ENCODE measurements at regions not wholly inside any gene's neighbourhood (a gene's known extent, or its start where the extent isn't known, plus 50 kb on each side); places are given as distances from the start of the nearest gene placed in this dataset.

- Histone ChIP-seq H3K27ac (no peak overlapping the region), H3K9me3 (no peaks in the 10 kb centered on the region), H3K4me1 (no peaks in the 10 kb centered on the region), H3K4me3 (no peak overlapping the region), H3K36me3 (no peaks in the 10 kb centered on the region), H3K27me3 (no peaks in the 10 kb centered on the region)
- TF ChIP-seq POLR2A (IDR thresholded peaks at IDR 0.05) (no peak), CTCF (IDR thresholded peaks at IDR 0.05) (no peak)
- no peak for DNase-seq
- intact Hi-C loops (cut with DNase I; ENCODE audit: low total_unique reads) = no loop called here
Observed at GRCh38 chr20:11740975-11741374, 176.7 kb upstream of the BTBD3 start.

DNA sequence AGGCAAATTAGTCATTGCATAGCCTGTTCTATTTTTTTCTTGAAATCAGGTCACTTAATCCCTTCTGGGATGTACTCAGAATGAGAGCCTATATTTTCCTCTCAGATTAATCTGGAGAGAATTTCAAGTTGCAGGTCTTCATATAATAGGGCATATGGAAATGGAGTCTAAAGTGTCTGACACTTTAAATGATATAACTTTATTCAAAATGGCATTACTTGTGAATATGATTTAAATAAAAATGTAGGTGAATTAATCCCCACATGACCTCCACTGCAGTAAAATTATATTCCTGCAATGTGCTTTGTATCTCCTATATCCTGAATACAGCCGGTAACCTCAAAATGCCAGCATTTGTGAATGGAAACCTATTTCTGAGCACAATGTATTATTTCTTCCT, 172.5 kb upstream of the BTBD3 start:
- H3K27me3 ChIP-seq = no peaks in the 10 kb centered on the region
- no peaks in the 10 kb centered on the region for H3K4me1 ChIP-seq
- H3K9me3 ChIP-seq = no peaks in the 10 kb centered on the region
- DNase-seq = no peak
- no peaks in the 10 kb centered on the region for H3K36me3 ChIP-seq
- no peak overlapping the region for H3K4me3 ChIP-seq
- intact Hi-C loops (cut with DNase I; ENCODE audit: low total_unique reads) = no loop called here
- H3K27ac ChIP-seq = no peak overlapping the region
- TF ChIP-seq POLR2A (IDR thresholded peaks at IDR 0.05) (no peak), CTCF (IDR thresholded peaks at IDR 0.05) (no peak)

DNA sequence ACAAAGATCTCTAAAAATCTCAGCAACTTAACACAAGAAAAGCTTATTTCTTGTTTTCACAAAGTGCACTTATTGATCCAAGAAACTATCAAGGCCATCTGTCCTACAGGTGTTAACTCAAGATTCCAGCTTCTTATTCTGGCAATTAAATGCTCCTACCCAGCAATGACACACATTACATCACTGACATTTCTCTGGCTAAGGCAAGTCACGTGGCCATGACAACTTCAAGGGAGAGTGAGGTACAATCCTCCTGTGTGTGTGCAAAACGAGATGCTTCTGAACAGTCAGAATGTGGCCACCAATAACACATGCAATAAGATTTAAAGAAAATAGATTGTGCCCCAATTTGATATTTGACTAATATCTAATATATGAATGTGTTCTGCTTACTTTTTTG, 169.3 kb upstream of the BTBD3 start:
- no peak overlapping the region for H3K27ac ChIP-seq
- TF ChIP-seq POLR2A (IDR thresholded peaks at IDR 0.05) (no peak), CTCF (IDR thresholded peaks at IDR 0.05) (no peak)
- intact Hi-C loops (cut with DNase I; ENCODE audit: low total_unique reads) = no loop called here

DNA sequence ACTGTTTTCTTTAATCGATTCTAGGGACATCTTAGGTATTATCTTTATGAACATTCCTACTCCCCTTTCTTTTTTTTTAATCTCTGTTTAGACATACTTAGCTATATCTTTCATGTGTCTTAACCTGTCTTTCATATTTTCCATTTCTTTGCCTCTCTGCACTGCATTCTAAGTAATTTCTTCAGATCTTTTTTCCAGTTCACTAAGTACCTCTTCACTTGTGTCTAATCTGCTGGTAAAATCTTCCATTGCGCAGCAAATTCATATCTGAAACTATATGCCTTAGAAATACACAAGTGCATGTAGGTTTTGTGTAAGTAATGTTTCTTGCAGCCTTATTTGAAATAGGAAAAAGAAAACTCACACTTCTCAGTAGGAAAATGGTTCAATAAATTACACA, 165.4 kb upstream of the BTBD3 start:
- H3K9me3 ChIP-seq = no peaks in the 10 kb centered on the region
- H3K27ac ChIP-seq = no peak overlapping the region
- no peaks in the 10 kb centered on the region for H3K36me3 ChIP-seq
- no peak for TF ChIP-seq CTCF (IDR thresholded peaks at IDR 0.05)
- no peak for DNase-seq
- H3K4me3 ChIP-seq = no peak overlapping the region
- no peaks in the 10 kb centered on the region for H3K4me1 ChIP-seq
- intact Hi-C loops (cut with DNase I; ENCODE audit: low total_unique reads) = no loop called here
- no peaks in the 10 kb centered on the region for H3K27me3 ChIP-seq

More for the DNA sequence above, 169.3 kb upstream of the BTBD3 start:
- Histone ChIP-seq H3K27me3 (no peaks in the 10 kb centered on the region), H3K9me3 (no peaks in the 10 kb centered on the region), H3K4me3 (no peak overlapping the region), H3K4me1 (no peaks in the 10 kb centered on the region), H3K36me3 (no peaks in the 10 kb centered on the region)
- DNase-seq = no peak

DNA sequence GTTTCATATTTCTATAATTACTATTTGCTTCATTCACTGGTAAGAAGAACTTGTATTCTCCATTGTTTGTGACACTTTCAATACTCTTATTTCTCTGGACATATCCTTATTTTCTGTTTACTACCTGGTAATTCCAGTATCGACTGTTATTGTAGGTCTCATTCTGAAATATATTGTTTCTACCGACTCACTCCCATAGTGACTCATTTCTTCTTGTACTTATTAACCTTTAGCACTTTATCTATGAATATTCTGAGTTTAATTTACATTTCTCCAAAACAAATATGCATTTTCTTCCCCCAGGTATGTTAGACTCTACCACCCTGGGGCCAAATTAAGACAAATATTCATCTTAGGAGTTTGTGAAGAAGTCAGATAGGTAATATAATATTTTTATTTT, 164.5 kb upstream of the BTBD3 start:
- Histone ChIP-seq H3K4me3 (no peak overlapping the region), H3K27ac (no peak overlapping the region), H3K4me1 (no peaks in the 10 kb centered on the region), H3K36me3 (no peaks in the 10 kb centered on the region), H3K27me3 (no peaks in the 10 kb centered on the region), H3K9me3 (no peaks in the 10 kb centered on the region)
- DNase-seq = no peak
- TF ChIP-seq POLR2A (IDR thresholded peaks at IDR 0.05) (no peak), CTCF (IDR thresholded peaks at IDR 0.05) (no peak)
- intact Hi-C loops (cut with DNase I; ENCODE audit: low total_unique reads) = no loop called here

Measured in uterus (tissue), 3 donors.